ENCODE measurements at regions not wholly inside any gene's neighbourhood (a gene's known extent, or its start where the extent isn't known, plus 50 kb on each side); places are given as distances from the start of the nearest gene placed in this dataset.

GRCh38 chr10:131732631-131733127 is 168.1 kb upstream of the PPP2R2D start:
- DNase-seq (ENCODE audit: low read depth, low spot score), result no peak
- CTCF ChIA-PET, result no interaction called here
- no peak overlapping the region for H3K4me3 ChIP-seq (ENCODE audit: low read depth, low read length)
- POLR2A ChIA-PET, result no interaction called here
- TF ChIP-seq CTCF (IDR thresholded peaks at IDR 0.05; ENCODE audit: insufficient read depth, low read length, missing control alignments), result no peak

- no peak for DNase-seq (ENCODE audit: low read depth, low spot score)
- ChIA-PET POLR2A (no interaction called here), CTCF (no interaction called here)
- TF ChIP-seq CTCF (IDR thresholded peaks at IDR 0.05; ENCODE audit: insufficient read depth, low read length, missing control alignments), result no peak
- no peak overlapping the region for H3K4me3 ChIP-seq (ENCODE audit: low read depth, low read length)
Observed at GRCh38 chr10:131733596-131733995, 167.2 kb upstream of the PPP2R2D start.

- no peak overlapping the region for H3K4me3 ChIP-seq (ENCODE audit: low read depth, low read length)
- POLR2A ChIA-PET, result no interaction called here
- CTCF ChIA-PET, result no interaction called here
- DNase-seq (ENCODE audit: low read depth, low spot score), result no peak
- TF ChIP-seq CTCF (IDR thresholded peaks at IDR 0.05; ENCODE audit: insufficient read depth, low read length, missing control alignments), result no peak
Observed at GRCh38 chr10:131735577-131735976, 165.2 kb upstream of the PPP2R2D start.

GRCh38 chr10:131736321-131736980 is 164.4 kb upstream of the PPP2R2D start:
- DNase-seq (ENCODE audit: low read depth, low spot score), result no peak
- CTCF ChIA-PET, result no interaction called here
- POLR2A ChIA-PET, result no interaction called here
- no peak for TF ChIP-seq CTCF (IDR thresholded peaks at IDR 0.05; ENCODE audit: insufficient read depth, low read length, missing control alignments)
- no peak overlapping the region for H3K4me3 ChIP-seq (ENCODE audit: low read depth, low read length)

- CTCF ChIA-PET, result no interaction called here
- no peak for DNase-seq (ENCODE audit: low read depth, low spot score)
- H3K4me3 ChIP-seq (ENCODE audit: low read depth, low read length), result no peak overlapping the region
- POLR2A ChIA-PET, result no interaction called here
- no peak for TF ChIP-seq CTCF (IDR thresholded peaks at IDR 0.05; ENCODE audit: insufficient read depth, low read length, missing control alignments)
Observed at GRCh38 chr10:131737543-131738395, 163.0 kb upstream of the PPP2R2D start.

GRCh38 chr10:131738396-131738735 is 162.4 kb upstream of the PPP2R2D start:
- no peak for DNase-seq (ENCODE audit: low read depth, low spot score)
- no peak overlapping the region for H3K4me3 ChIP-seq (ENCODE audit: low read depth, low read length)
- no peak for TF ChIP-seq CTCF (IDR thresholded peaks at IDR 0.05; ENCODE audit: insufficient read depth, low read length, missing control alignments)
- CTCF ChIA-PET, result no interaction called here
- POLR2A ChIA-PET, result no interaction called here
